Activated CD4-positive, alpha-beta T cell treated with anti-CD3 and anti-CD28 coated beads, Interleukin-2, Interleukin-6, amounts not matched to agents 100 ng/mL and 50 ng/mL, durations not matched to agents 16 hours and 8 hours (primary cell): ENCODE measurements at regions not wholly inside any gene's neighbourhood (a gene's known extent, or its start where the extent isn't known, plus 50 kb on each side); places are given as distances from the start of the nearest gene placed in this dataset.
"Not testable (repeated sequence)": the region's sequence is repeated elsewhere in the genome, so short reads cannot be mapped to it uniquely, and the experiment has no call there.

Experiments used
- DNase-seq: peaks from one replicate; pipeline ENCODE4 v3.0.0-alpha.2; 2020

GRCh38 chr4:101669832-101670188 is 120.7 kb upstream of the BANK1 start:
- no peak for DNase-seq

GRCh38 chr4:101669138-101669831 is 121.2 kb upstream of the BANK1 start:
- no peak for DNase-seq

GRCh38 chr4:101667348-101667747 is 123.2 kb upstream of the BANK1 start:
- DNase-seq = no peak

GRCh38 chr4:101660607-101661006 is 129.9 kb upstream of the BANK1 start:
- no peak for DNase-seq

- DNase-seq = no peak
Observed at GRCh38 chr4:101655857-101656256, 134.7 kb upstream of the BANK1 start.

- DNase-seq = no peak
Observed at GRCh38 chr4:101655005-101655404, 135.5 kb upstream of the BANK1 start.

GRCh38 chr4:101651778-101652177 is 138.8 kb upstream of the BANK1 start:
- no peak for DNase-seq

- no peak for DNase-seq
Observed at GRCh38 chr4:101649790-101650515, 140.6 kb upstream of the BANK1 start.

- DNase-seq = no peak
Observed at GRCh38 chr4:101647710-101648034, 142.9 kb upstream of the BANK1 start.

GRCh38 chr4:101644516-101644915 is 146.0 kb upstream of the BANK1 start:
- no peak for DNase-seq

GRCh38 chr4:101643186-101643837 is 147.2 kb upstream of the BANK1 start:
- DNase-seq = no peak

GRCh38 chr4:101632766-101633165 is 157.8 kb upstream of the BANK1 start:
- not testable (repeated sequence) for DNase-seq

- no peak for DNase-seq
Observed at GRCh38 chr4:101630319-101630986, 160.1 kb upstream of the BANK1 start.

- no peak for DNase-seq
Observed at GRCh38 chr4:101621120-101621519, 169.4 kb upstream of the BANK1 start.

GRCh38 chr4:101615652-101616051 is 174.9 kb upstream of the BANK1 start:
- no peak for DNase-seq

- not testable (repeated sequence) for DNase-seq
Observed at GRCh38 chr4:101606989-101607388, 183.5 kb upstream of the BANK1 start.

GRCh38 chr4:101604976-101605375 is 185.6 kb upstream of the BANK1 start:
- no peak for DNase-seq

- DNase-seq = no peak
Observed at GRCh38 chr4:101600287-101600686, 190.2 kb upstream of the BANK1 start.

GRCh38 chr4:101599620-101600019 is 190.9 kb upstream of the BANK1 start:
- no peak for DNase-seq

- peak; percentile 27 for DNase-seq
Observed at GRCh38 chr4:101596781-101597552, 193.6 kb upstream of the BANK1 start.

GRCh38 chr4:101594588-101594987 is 195.9 kb upstream of the BANK1 start:
- no peak for DNase-seq

- DNase-seq = no peak
Observed at GRCh38 chr4:101593666-101594065, 196.9 kb upstream of the BANK1 start.

GRCh38 chr4:101584306-101584705 is 206.2 kb upstream of the BANK1 start:
- no peak for DNase-seq
